IPS DF 6.9 (cell line): ENCODE measurements at regions not wholly inside any gene's neighbourhood (a gene's known extent, or its start where the extent isn't known, plus 50 kb on each side); places are given as distances from the start of the nearest gene placed in this dataset.
"Not testable (repeated sequence)": the region's sequence is repeated elsewhere in the genome, so short reads cannot be mapped to it uniquely, and the experiment has no call there.

Experiments
- DNase-seq: peaks from one replicate; pipeline ENCODE4 v3.0.0-alpha.2; 2013; ENCODE audit warnings: low read depth, low spot score
- H3K27ac ChIP-seq: one replicate; pipeline ENCODE4 v1.5.1; 2013; ENCODE audit warnings: low read length, control low read depth
- H3K27me3 ChIP-seq: 2 replicates; pipeline ENCODE4 v1.6.1; 2013; ENCODE audit warnings: mild to moderate bottlenecking, low read length; ENCODE audit not compliant: control insufficient read depth, insufficient read depth
- H3K36me3 ChIP-seq: 2 replicates; pipeline ENCODE4 v1.6.1; 2013; ENCODE audit warnings: low read length; ENCODE audit not compliant: control insufficient read depth, insufficient read depth
- H3K4me1 ChIP-seq: 2 replicates; pipeline ENCODE4 v1.6.1; 2013; ENCODE audit warnings: low read length; ENCODE audit not compliant: control insufficient read depth, insufficient read depth
- H3K4me3 ChIP-seq: 2 replicates; pipeline ENCODE4 v1.5.1; 2013; ENCODE audit warnings: mild to moderate bottlenecking, low read length
- H3K9me3 ChIP-seq: 2 replicates; pipeline ENCODE4 v1.6.1; 2013; ENCODE audit warnings: low read length, inconsistent platforms; ENCODE audit not compliant: control insufficient read depth, insufficient read depth
- WGBS: extraction: QIAGEN DNeasy Blood & Tissue Kit; methylation state at CpG from one replicate; pipeline ENCODE4 v1.1.7; 2013; ENCODE audit warnings: mixed read lengths, missing lambda C conversion rate; ENCODE audit not compliant: insufficient read length, insufficient coverage; 5-methylcytosine and 5-hydroxymethylcytosine counted together

- no peak overlapping the region for H3K4me3 ChIP-seq
- WGBS: no CpG with 5 or more reads among the region's 7 CpGs
- H3K36me3 ChIP-seq: no peaks in the 10 kb centered on the region
- H3K27ac ChIP-seq: no peak overlapping the region
- peaks cover 2% of the 10 kb centered on the region; the same call in 1 of the 2 replicates for H3K4me1 ChIP-seq
- no peaks in the 10 kb centered on the region for H3K9me3 ChIP-seq
- no peak for DNase-seq
- no peaks in the 10 kb centered on the region for H3K27me3 ChIP-seq
Observed at GRCh38 chr15:24832282-24832681, 122.5 kb upstream of the SNRPN start.

GRCh38 chr15:24835301-24835700, 119.5 kb upstream of the SNRPN start:
- Histone ChIP-seq H3K9me3 (no peaks in the 10 kb centered on the region), H3K4me3 (no peak overlapping the region)
- WGBS: no CpG with 5 or more reads among the region's 1 CpG

GRCh38 chr15:24848050-24848449, 106.7 kb upstream of the SNRPN start:
- DNase-seq: no peak
- no peaks in the 10 kb centered on the region for H3K4me1 ChIP-seq
- H3K9me3 ChIP-seq: no peaks in the 10 kb centered on the region
- no peak overlapping the region for H3K27ac ChIP-seq
- WGBS: no CpG with 5 or more reads among the region's 39 CpGs
- no peaks in the 10 kb centered on the region for H3K36me3 ChIP-seq
- H3K4me3 ChIP-seq: no peak overlapping the region
- H3K27me3 ChIP-seq: no peaks in the 10 kb centered on the region

More at GRCh38 chr15:24835301-24835700, 119.5 kb upstream of the SNRPN start:
- Histone ChIP-seq H3K27me3 (no peaks in the 10 kb centered on the region), H3K36me3 (no peaks in the 10 kb centered on the region), H3K27ac (no peak overlapping the region), H3K4me1 (no peaks in the 10 kb centered on the region)
- DNase-seq: no peak

GRCh38 chr15:24856397-24857390, 98.1 kb upstream of the SNRPN start:
- peak; percentile 92 for DNase-seq
- Histone ChIP-seq H3K4me3 (no peak overlapping the region), H3K9me3 (no peaks in the 10 kb centered on the region), H3K4me1 (no peaks in the 10 kb centered on the region), H3K27me3 (no peaks in the 10 kb centered on the region), H3K27ac (no peak overlapping the region), H3K36me3 (no peaks in the 10 kb centered on the region)
- WGBS: 100% methylated on average over 3 of the region's 18 CpGs

- Histone ChIP-seq H3K27ac (peak overlapping the region; percentile 68), H3K4me1 (no peaks in the 10 kb centered on the region), H3K4me3 (no peak overlapping the region), H3K27me3 (no peaks in the 10 kb centered on the region), H3K36me3 (no peaks in the 10 kb centered on the region), H3K9me3 (no peaks in the 10 kb centered on the region)
- no peak for DNase-seq
- no CpG with 5 or more reads among the region's 5 CpGs for WGBS
Observed at GRCh38 chr15:24857763-24858162, 97.0 kb upstream of the SNRPN start.

- not testable (repeated sequence) for H3K4me1 ChIP-seq, H3K9me3 ChIP-seq, H3K27me3 ChIP-seq, H3K4me3 ChIP-seq, H3K36me3 ChIP-seq, DNase-seq
- no CpG with 5 or more reads among the region's 4 CpGs for WGBS
- H3K27ac ChIP-seq: peak overlapping the region; percentile 68
Observed at GRCh38 chr15:24858183-24858582, 96.6 kb upstream of the SNRPN start.

GRCh38 chr15:24858737-24859601, 95.8 kb upstream of the SNRPN start:
- WGBS: no CpG with 5 or more reads among the region's 7 CpGs

GRCh38 chr15:24861014-24861690, 93.6 kb upstream of the SNRPN start:
- no CpG with 5 or more reads among the region's 1 CpG for WGBS
- no peak for DNase-seq
- Histone ChIP-seq H3K4me1 (no peaks in the 10 kb centered on the region), H3K27ac (no peak overlapping the region), H3K27me3 (no peaks in the 10 kb centered on the region), H3K36me3 (no peaks in the 10 kb centered on the region), H3K9me3 (no peaks in the 10 kb centered on the region), H3K4me3 (no peak overlapping the region)

More at GRCh38 chr15:24858737-24859601, 95.8 kb upstream of the SNRPN start:
- no peak for DNase-seq
- H3K27me3 ChIP-seq: no peaks in the 10 kb centered on the region
- no peaks in the 10 kb centered on the region for H3K9me3 ChIP-seq
- no peaks in the 10 kb centered on the region for H3K36me3 ChIP-seq
- no peak overlapping the region for H3K27ac ChIP-seq
- no peaks in the 10 kb centered on the region for H3K4me1 ChIP-seq
- H3K4me3 ChIP-seq: no peak overlapping the region

GRCh38 chr15:24862726-24863521, 91.9 kb upstream of the SNRPN start:
- no peak overlapping the region for H3K4me3 ChIP-seq
- H3K4me1 ChIP-seq: no peaks in the 10 kb centered on the region
- no peaks in the 10 kb centered on the region for H3K27me3 ChIP-seq
- H3K36me3 ChIP-seq: no peaks in the 10 kb centered on the region
- DNase-seq: no peak
- H3K27ac ChIP-seq: no peak overlapping the region
- no CpG with 5 or more reads among the region's 6 CpGs for WGBS
- H3K9me3 ChIP-seq: no peaks in the 10 kb centered on the region
